H1 (cell line): ENCODE measurements at regions not wholly inside any gene's neighbourhood (a gene's known extent, or its start where the extent isn't known, plus 50 kb on each side); places are given as distances from the start of the nearest gene placed in this dataset.

Source experiments
- CTCF ChIA-PET: fragments of 300-600 bp; sonication (Branson Sonifier 250); formaldehyde crosslinking; loops from one replicate; lab custom pipeline; 2021; ENCODE audit not compliant: partially characterized antibody; lab: Charles Lee
- POLR2A ChIA-PET: fragments of 300-600 bp; sonication (Branson Sonifier 250); formaldehyde crosslinking; loops from one replicate; lab custom pipeline; 2021; ENCODE audit warnings: inconsistent platforms; ENCODE audit not compliant: partially characterized antibody; lab: Charles Lee
- DNase-seq, 2 experiments: peaks; one replicate each; pipeline versions ENCODE4 v3.0.0 to v3.0.0-alpha.2; 2010 to 2022; ENCODE audit warnings: low spot score in 2 of 2, low read depth in 1 of 2, mixed read lengths in 1 of 2
- FAIRE-seq: peaks from 2 replicates; lab custom pipeline; 2011; peaks lifted over from hg19 to GRCh38; lab: Jason Lieb, UNC
- H2AFZ ChIP-seq: 2 replicates; pipeline ENCODE4 v1.8.1; 2012; ENCODE audit warnings: low read length, inconsistent platforms
- H2AK5ac ChIP-seq: 2 replicates; pipeline ENCODE4 v1.6.1; 2013; ENCODE audit warnings: low read depth, low read length
- H2BK120ac ChIP-seq: replicated peaks from 2 replicates; pipeline ENCODE3; 2013; ENCODE audit warnings: low read depth, low read length, inconsistent platforms
- H2BK12ac ChIP-seq: 2 replicates; pipeline ENCODE4 v1.6.1; 2013; ENCODE audit warnings: low read depth, low read length
- H2BK15ac ChIP-seq: 2 replicates; pipeline ENCODE4 v1.6.1; 2013; ENCODE audit warnings: low read length
- H2BK20ac ChIP-seq: 2 replicates; pipeline ENCODE4 v1.6.1; 2013; ENCODE audit warnings: low read length
- H2BK5ac ChIP-seq: 2 replicates; pipeline ENCODE4 v1.6.1; 2013; ENCODE audit warnings: low read depth, low read length
- H3K14ac ChIP-seq: 2 replicates; pipeline ENCODE4 v1.6.1; 2013; ENCODE audit warnings: inconsistent platforms; ENCODE audit not compliant: insufficient read length
- H3K18ac ChIP-seq: 2 replicates; pipeline ENCODE4 v1.6.1; 2013; ENCODE audit warnings: low read length; ENCODE audit errors: extremely low read depth
- H3K23ac ChIP-seq: 2 replicates; pipeline ENCODE4 v1.6.1; 2013; ENCODE audit warnings: inconsistent platforms; ENCODE audit not compliant: insufficient read length
- H3K23me2 ChIP-seq: 2 replicates; pipeline ENCODE4 v1.6.1; 2013; ENCODE audit warnings: low read depth, low read length
- H3K27ac ChIP-seq: 2 replicates; pipeline ENCODE4 v1.6.1; 2011; ENCODE audit warnings: low read depth, low read length, inconsistent platforms
- H3K27me3 ChIP-seq, 4 experiments: replicated peaks in 1 of 4; 1 replicate in 1 of 4; 2 replicates in 3 of 4; pipeline versions ENCODE4 v1.6.1 to v1.8.1; 2011 to 2013; ENCODE audit warnings: low read length in 3 of 4, mild to moderate bottlenecking in 3 of 4, inconsistent platforms in 2 of 4, mixed read lengths in 2 of 4, moderate library complexity in 1 of 4; ENCODE audit not compliant: control insufficient read depth in 3 of 4, insufficient read depth in 3 of 4; ENCODE audit errors: extremely low read depth in 1 of 4
- H3K36me3 ChIP-seq, 4 experiments: 2 replicates each; pipeline versions ENCODE4 v1.6.1 to v1.8.1; 2011 to 2013; ENCODE audit warnings: mild to moderate bottlenecking in 4 of 4, low read length in 3 of 4, moderate library complexity in 2 of 4, control low read depth in 1 of 4, inconsistent platforms in 1 of 4; ENCODE audit not compliant: insufficient read depth in 4 of 4, control insufficient read depth in 2 of 4
- H3K4ac ChIP-seq: replicated peaks from 2 replicates; pipeline ENCODE3; 2013; ENCODE audit warnings: low read length, low read depth, mixed read lengths, inconsistent platforms; ENCODE audit not compliant: insufficient read length
- H3K4me1 ChIP-seq, 4 experiments: replicated peaks in 1 of 4; 1 replicate in 1 of 4; 2 replicates in 3 of 4; pipeline versions ENCODE4 v1.6.1 to v1.8.1; 2011 to 2013; ENCODE audit warnings: low read length in 3 of 4, inconsistent platforms in 2 of 4, mixed read lengths in 1 of 4; ENCODE audit not compliant: insufficient read depth in 4 of 4, control insufficient read depth in 3 of 4
- H3K4me2 ChIP-seq, 2 experiments: 2 replicates each; pipeline versions ENCODE4 v1.6.1 to v1.8.1; 2011 to 2013; ENCODE audit warnings: low read depth in 2 of 2, low read length in 2 of 2, control low read depth in 1 of 2, inconsistent platforms in 1 of 2, mild to moderate bottlenecking in 1 of 2; ENCODE audit not compliant: insufficient read depth in 1 of 2
- H3K4me3 ChIP-seq, 4 experiments: fragments of 200-600, 300-600 bp in 1 of 4; sonication (generic), shearing (Covaris generic), sonication (Bioruptor Twin) in 1 of 4; 2 replicates each; pipeline versions ENCODE4 v1.5.1 to v1.8.1; 2011 to 2016; ENCODE audit warnings: low read length in 4 of 4, low read depth in 3 of 4, control low read depth in 2 of 4, inconsistent platforms in 2 of 4, mild to moderate bottlenecking in 2 of 4, mixed read lengths in 1 of 4, moderate library complexity in 1 of 4; ENCODE audit not compliant: insufficient read depth in 2 of 4; ENCODE audit errors: extremely low read depth in 1 of 4
- H3K56ac ChIP-seq: replicated peaks from 2 replicates; pipeline ENCODE3; 2013; ENCODE audit warnings: low read depth, mild to moderate bottlenecking, mixed read lengths, low read length, inconsistent platforms; ENCODE audit not compliant: insufficient read length
- H3K79me1 ChIP-seq: 2 replicates; pipeline ENCODE4 v1.6.1; 2013; ENCODE audit warnings: low read depth, low read length, control low read depth
- H3K79me2 ChIP-seq, 2 experiments: 2 replicates each; pipeline versions ENCODE4 v1.6.1 to v1.8.1; 2012 to 2013; ENCODE audit warnings: low read length in 2 of 2, mild to moderate bottlenecking in 2 of 2, inconsistent platforms in 1 of 2; ENCODE audit not compliant: insufficient read depth in 2 of 2, control insufficient read depth in 1 of 2
- H3K9ac ChIP-seq, 4 experiments: replicated peaks in 1 of 4; 1 replicate in 1 of 4; 2 replicates in 3 of 4; pipeline versions ENCODE4 v1.6.1 to v1.8.1; 2011 to 2013; ENCODE audit warnings: low read depth in 3 of 4, low read length in 3 of 4, control low read depth in 2 of 4, mild to moderate bottlenecking in 2 of 4, moderate library complexity in 2 of 4, inconsistent platforms in 1 of 4; ENCODE audit errors: extremely low read depth in 1 of 4
- H3K9me3 ChIP-seq, 2 experiments: 2 replicates each; pipeline versions ENCODE4 v1.6.1 to v1.8.1; 2012 to 2013; ENCODE audit warnings: mild to moderate bottlenecking in 2 of 2, moderate library complexity in 2 of 2, control low read depth in 1 of 2, inconsistent platforms in 1 of 2, low read depth in 1 of 2, low read length in 1 of 2, mixed read lengths in 1 of 2; ENCODE audit not compliant: insufficient read depth in 2 of 2
- H4K20me1 ChIP-seq, 2 experiments: replicated peaks in 1 of 2; 2 replicates each; pipeline versions ENCODE3 to v1.8.1; 2011 to 2013; ENCODE audit warnings: inconsistent platforms in 2 of 2, low read length in 2 of 2, mild to moderate bottlenecking in 1 of 2; ENCODE audit not compliant: insufficient read depth in 2 of 2, control insufficient read depth in 1 of 2
- H4K5ac ChIP-seq: 2 replicates; pipeline ENCODE4 v1.6.1; 2013; ENCODE audit warnings: low read length, low read depth, mixed read lengths, inconsistent platforms; ENCODE audit not compliant: insufficient read length
- H4K8ac ChIP-seq: 2 replicates; pipeline ENCODE4 v1.8.0; 2013; ENCODE audit warnings: mild to moderate bottlenecking, moderate library complexity, low read length, inconsistent platforms; ENCODE audit not compliant: insufficient read depth; ENCODE audit errors: extremely low read depth
- H4K91ac ChIP-seq: replicated peaks from 2 replicates; pipeline ENCODE3; 2013; ENCODE audit warnings: low read length, mixed read lengths, inconsistent platforms; ENCODE audit not compliant: insufficient read length
- ASH2L ChIP-seq: fragments of 200-600, 300-600 bp; sonication (generic); IDR thresholded peaks from one replicate; pipeline ENCODE4 v1.7.1; 2017; ENCODE audit warnings: low read length
- MAFK ChIP-seq: IDR thresholded peaks from 2 replicates; pipeline ENCODE4 v1.6.1; 2012; ENCODE audit warnings: low read depth, mild to moderate bottlenecking, improper control_type of control experiment, low read length
- RNF2 ChIP-seq: fragments of 200-900, 300-1000 bp; sonication (generic); IDR thresholded peaks from 2 replicates; pipeline ENCODE4 v1.7.1; 2016; ENCODE audit warnings: borderline replicate concordance, low read depth, mild to moderate bottlenecking, antibody characterized with exemption, low read length; ENCODE audit not compliant: poor library complexity, severe bottlenecking; ENCODE audit errors: missing control alignments
- SP1 ChIP-seq: IDR thresholded peaks from 2 replicates; pipeline ENCODE4 v1.6.1; 2011; ENCODE audit warnings: low read depth, low read length

GRCh38 chr4:120355881-120356280 lies 289.2 kb upstream of the MAD2L1 start:
- TF ChIP-seq ASH2L (no peak), MAFK (no peak), SP1 (no peak), RNF2 (no peak)
- CTCF ChIA-PET, result no interaction called here
- H3K27me3 ChIP-seq, result no peaks in the 10 kb centered on the region
- no peak overlapping the region for H3K9ac ChIP-seq
- POLR2A ChIA-PET, result no interaction called here
- no peaks in the 10 kb centered on the region for H3K36me3 ChIP-seq
- H3K23ac ChIP-seq, result no peak overlapping the region
- H2BK15ac ChIP-seq, result no peak overlapping the region
- H3K79me1 ChIP-seq, result no peaks in the 10 kb centered on the region
- no peak overlapping the region for H3K4me3 ChIP-seq
- no peak overlapping the region for H2BK20ac ChIP-seq
- H3K23me2 ChIP-seq, result no peaks in the 10 kb centered on the region
- H2BK120ac ChIP-seq, result no peak overlapping the region
- H2AK5ac ChIP-seq, result no peak overlapping the region
- no peak overlapping the region for H3K4me2 ChIP-seq
- H3K4me1 ChIP-seq, result no peaks in the 10 kb centered on the region
- no peak overlapping the region for H3K27ac ChIP-seq
- H2AFZ ChIP-seq, result no peak overlapping the region
- no peak overlapping the region for H2BK12ac ChIP-seq
- H4K20me1 ChIP-seq, result no peaks in the 10 kb centered on the region
- no peaks in the 10 kb centered on the region for H3K79me2 ChIP-seq
- H4K5ac ChIP-seq, result no peak overlapping the region
- no peak overlapping the region for H4K91ac ChIP-seq
- no peak overlapping the region for H4K8ac ChIP-seq
- H3K18ac ChIP-seq, result no peak overlapping the region
- no peak overlapping the region for H3K56ac ChIP-seq
- H2BK5ac ChIP-seq, result no peak overlapping the region
- DNase-seq, result no peak
- no peak overlapping the region for H3K14ac ChIP-seq
- H3K4ac ChIP-seq, result no peak overlapping the region
- H3K9me3 ChIP-seq, result no peaks in the 10 kb centered on the region
- FAIRE-seq, result no peak
